ENCODE measurements at regions not wholly inside any gene's neighbourhood (a gene's known extent, or its start where the extent isn't known, plus 50 kb on each side); places are given as distances from the start of the nearest gene placed in this dataset.

DNA sequence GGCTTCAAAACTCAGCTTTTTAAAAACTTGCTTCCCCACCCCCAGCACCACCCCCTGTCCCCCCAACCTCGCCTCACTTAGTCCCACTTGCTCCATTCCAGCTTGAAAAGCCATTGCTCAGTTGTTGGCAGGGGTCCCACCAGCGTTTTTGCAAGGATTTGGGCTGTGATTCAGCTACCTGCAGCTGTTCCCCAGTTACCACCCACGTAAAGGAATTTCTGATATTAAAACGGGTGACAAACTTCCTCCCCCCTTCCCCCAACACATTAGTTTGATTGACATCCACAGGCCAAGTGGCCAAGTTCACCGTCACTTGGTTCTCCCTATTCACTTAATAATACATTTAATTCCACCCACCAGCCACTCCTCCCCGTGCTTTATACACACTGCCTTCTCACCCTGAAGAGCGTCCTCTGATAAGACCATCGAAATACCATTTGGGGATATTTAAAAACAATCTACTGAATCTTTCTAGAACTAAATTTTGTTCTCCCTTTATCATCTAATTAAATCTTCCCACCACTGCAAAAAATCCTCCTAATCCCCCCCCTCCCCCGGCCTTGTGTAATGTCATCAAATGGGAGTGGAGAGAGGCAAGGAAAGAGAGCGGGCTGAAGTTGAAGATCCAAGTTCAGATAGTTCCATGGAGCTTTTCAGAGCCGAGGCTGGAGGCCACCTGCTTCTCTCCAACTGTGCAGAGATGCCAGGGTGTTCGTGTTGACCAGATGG, 55.1 kb downstream of the SOX9 start:
- TF ChIP-seq, protein P1, sequence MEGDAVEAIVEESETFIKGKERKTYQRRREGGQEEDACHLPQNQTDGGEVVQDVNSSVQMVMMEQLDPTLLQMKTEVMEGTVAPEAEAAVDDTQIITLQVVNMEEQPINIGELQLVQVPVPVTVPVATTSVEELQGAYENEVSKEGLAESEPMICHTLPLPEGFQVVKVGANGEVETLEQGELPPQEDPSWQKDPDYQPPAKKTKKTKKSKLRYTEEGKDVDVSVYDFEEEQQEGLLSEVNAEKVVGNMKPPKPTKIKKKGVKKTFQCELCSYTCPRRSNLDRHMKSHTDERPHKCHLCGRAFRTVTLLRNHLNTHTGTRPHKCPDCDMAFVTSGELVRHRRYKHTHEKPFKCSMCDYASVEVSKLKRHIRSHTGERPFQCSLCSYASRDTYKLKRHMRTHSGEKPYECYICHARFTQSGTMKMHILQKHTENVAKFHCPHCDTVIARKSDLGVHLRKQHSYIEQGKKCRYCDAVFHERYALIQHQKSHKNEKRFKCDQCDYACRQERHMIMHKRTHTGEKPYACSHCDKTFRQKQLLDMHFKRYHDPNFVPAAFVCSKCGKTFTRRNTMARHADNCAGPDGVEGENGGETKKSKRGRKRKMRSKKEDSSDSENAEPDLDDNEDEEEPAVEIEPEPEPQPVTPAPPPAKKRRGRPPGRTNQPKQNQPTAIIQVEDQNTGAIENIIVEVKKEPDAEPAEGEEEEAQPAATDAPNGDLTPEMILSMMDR (IDR thresholded peaks at IDR 0.05; ENCODE audit: low read depth, low read length, missing control alignments), result no peak
- H3K4me3 ChIP-seq (ENCODE audit: low read depth, low read length), result no peak overlapping the region
- DNase-seq (ENCODE audit: low read depth), result no peak

DNA sequence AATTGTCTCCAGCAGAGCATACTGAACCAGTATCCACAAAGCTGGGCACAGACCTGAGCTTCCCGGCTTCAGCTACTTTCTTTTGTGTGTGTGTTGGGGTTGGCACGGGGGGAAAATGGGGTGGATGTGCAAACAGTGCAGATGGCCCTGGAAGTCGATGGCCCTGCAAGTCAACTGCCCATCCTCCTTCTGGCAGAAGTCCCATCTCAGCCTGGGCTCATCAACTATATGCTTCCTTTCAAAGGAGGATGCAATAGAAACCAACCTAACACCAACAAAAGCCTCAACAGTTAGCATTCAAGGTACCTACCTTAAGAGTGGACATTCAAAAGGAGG, 55.7 kb downstream of the SOX9 start:
- TF ChIP-seq, protein P1 (IDR thresholded peaks at IDR 0.05; ENCODE audit: low read depth, low read length, missing control alignments), result no peak
- no peak for DNase-seq (ENCODE audit: low read depth)
- H3K4me3 ChIP-seq (ENCODE audit: low read depth, low read length), result no peak overlapping the region

DNA sequence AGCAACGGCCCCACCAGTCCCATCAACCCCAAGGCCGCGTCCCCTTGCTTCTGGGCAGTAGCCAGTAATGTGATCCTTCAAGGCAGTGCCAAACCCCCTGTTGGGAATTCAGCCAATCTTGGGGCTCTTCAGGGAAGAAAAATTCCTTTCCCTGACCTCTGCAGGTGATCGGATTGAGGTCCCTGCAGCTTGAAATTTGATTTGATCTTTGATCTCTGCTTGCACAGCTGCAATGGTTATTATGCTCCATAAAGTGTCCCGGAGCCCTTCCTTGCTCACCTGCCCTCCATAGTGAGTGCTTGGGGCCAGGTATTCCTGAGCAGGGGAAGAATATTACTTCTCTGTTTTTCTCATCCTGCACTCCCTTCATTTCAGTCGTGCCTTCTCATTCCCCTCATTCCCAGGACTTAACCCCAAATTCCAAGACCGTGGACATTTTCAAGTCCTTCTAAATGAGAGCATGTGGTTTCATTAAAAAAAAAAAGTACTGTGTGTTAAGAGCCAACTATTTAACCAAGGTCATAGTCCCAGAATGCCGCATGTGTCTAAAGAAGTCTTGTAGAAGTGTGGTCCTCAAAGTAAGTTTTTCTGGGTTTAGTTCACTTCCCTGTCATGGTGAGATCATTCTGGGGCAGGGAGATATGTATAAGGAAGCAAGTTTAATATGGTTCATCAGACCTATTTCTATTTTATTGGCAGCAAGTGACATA, 56.3 kb downstream of the SOX9 start:
- TF ChIP-seq, protein P1 (IDR thresholded peaks at IDR 0.05; ENCODE audit: low read depth, low read length, missing control alignments), result no peak
- H3K4me3 ChIP-seq (ENCODE audit: low read depth, low read length), result no peak overlapping the region
- DNase-seq (ENCODE audit: low read depth), result no peak

DNA sequence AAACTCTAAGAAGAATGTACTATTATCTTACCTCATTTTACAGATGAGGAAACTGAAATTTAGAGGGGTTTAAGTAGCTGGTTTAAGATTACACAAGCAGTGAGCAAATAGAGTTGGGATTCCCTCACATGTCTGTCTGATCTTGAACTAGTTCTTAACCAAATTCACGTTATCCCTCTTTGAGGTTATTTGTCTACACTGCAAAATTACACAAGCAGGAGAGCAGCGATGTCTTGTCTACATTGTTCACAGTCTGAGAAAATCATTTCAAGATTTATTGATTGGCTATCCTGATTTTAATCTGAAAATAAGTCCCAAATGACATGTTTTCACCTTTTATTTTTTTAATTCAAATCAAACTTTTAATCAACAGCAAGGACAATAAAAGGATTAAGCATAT, 56.9 kb downstream of the SOX9 start:
- no peak overlapping the region for H3K4me3 ChIP-seq (ENCODE audit: low read depth, low read length)
- TF ChIP-seq, protein P1 (IDR thresholded peaks at IDR 0.05; ENCODE audit: low read depth, low read length, missing control alignments), result no peak
- DNase-seq (ENCODE audit: low read depth), result no peak

DNA sequence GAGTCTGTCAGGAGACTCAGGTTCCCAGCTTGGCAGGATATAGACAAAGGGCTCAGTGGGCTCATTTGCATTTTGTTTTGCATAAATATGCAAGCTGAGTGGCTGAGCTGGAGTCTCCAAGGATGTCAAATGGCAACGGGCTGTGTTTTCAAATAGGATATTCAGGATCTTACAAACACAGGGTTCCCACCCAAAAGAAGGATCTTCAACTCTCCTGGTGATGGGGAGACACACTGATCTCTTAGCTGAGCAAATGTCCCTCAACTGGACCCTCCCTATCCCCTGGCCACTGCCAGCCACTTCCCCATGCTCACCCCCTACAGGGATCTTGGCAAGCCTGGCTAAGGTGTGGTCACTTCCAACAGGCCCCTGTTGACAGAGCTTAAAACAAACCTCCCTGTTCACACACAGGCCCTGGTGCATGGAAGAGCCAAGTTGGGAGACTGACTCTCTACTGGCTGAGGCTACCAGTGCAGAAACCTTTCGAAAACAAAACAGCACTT, 61.6 kb downstream of the SOX9 start:
- no peak for DNase-seq (ENCODE audit: low read depth)
- no peak overlapping the region for H3K4me3 ChIP-seq (ENCODE audit: low read depth, low read length)
- TF ChIP-seq, protein P1 (IDR thresholded peaks at IDR 0.05; ENCODE audit: low read depth, low read length, missing control alignments), result no peak

DNA sequence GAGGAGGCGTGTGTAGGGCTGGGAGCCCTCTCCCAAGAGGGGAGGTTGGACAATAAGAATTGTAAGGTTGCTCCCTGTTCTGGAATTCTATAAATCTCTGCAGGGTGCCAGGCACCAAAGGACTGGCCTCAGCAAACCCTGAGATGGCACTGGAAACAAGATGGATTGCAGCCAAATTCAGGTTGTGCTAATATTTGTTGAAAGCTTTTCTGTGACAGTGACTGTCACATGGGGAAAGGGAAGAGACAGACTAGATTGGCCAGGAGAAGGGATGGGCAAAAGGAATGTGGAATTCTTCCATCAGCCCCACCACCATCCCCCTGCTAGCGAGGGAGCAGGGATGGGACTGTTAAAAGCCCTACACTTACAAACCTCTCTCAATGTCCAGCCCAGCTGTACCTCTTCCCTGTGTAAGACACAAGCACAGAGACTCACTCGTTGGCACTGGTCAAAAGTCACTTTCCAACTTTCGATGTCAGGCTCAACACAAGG, 62.4 kb downstream of the SOX9 start:
- no peak overlapping the region for H3K4me3 ChIP-seq (ENCODE audit: low read depth, low read length)
- TF ChIP-seq, protein P1 (IDR thresholded peaks at IDR 0.05; ENCODE audit: low read depth, low read length, missing control alignments), result no peak
- no peak for DNase-seq (ENCODE audit: low read depth)

Data from GM12864 (cell line).